ENCODE measurements at regions not wholly inside any gene's neighbourhood (a gene's known extent, or its start where the extent isn't known, plus 50 kb on each side); places are given as distances from the start of the nearest gene placed in this dataset.

DNA sequence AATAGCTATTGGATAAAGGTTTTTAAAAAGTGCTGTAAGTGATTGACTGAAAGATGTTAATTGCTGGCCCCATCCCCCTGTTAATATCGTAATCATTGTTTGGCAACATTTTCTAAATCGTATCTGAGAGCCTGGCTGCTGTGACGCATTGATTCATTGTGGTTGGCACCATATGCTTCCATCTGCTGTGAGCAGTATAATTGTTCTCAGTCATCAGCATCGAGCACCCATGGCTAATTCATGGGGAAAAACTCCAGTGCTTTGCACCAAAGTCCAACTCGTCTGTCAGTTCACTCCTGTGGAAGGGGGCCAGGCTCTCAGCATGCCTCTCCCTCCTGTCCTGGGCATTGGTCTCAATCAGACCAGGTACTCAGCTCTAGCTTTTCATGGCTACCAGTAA is 205.2 kb downstream of the STK31 start:
- TF ChIP-seq CTCF (IDR thresholded peaks at IDR 0.05; ENCODE audit: extremely low read depth, missing control alignments), result no peak
- DNase-seq (ENCODE audit: low spot score), result no peak

- TF ChIP-seq CTCF (IDR thresholded peaks at IDR 0.05; ENCODE audit: extremely low read depth, missing control alignments), result no peak
- no peak for DNase-seq (ENCODE audit: low spot score)
Observed at GRCh38 chr7:23918286-23918685, 208.3 kb downstream of the STK31 start.

GRCh38 chr7:23918856-23919255 is 208.8 kb downstream of the STK31 start:
- no peak for TF ChIP-seq CTCF (IDR thresholded peaks at IDR 0.05; ENCODE audit: extremely low read depth, missing control alignments)

DNA sequence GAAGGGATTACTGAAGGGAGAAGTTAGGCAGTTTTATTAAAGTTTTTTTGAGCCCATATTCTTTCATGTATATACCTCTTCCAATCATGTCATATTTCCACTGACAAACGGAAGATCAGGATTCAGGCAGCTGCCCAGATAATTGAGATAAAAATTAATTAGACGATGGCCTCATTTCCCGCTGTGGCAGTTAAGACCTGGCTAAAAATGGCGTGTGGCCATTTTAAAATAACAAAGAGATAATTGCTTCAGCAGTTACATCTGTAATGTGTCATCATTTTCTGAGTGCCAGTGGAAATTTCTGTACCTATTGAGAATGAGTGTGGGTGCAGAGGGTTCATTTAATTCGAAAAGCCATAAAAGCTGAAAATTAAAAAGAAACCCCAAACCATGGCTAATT is 215.1 kb downstream of the STK31 start:
- no peak for TF ChIP-seq CTCF (IDR thresholded peaks at IDR 0.05; ENCODE audit: extremely low read depth, missing control alignments)

More at GRCh38 chr7:23918856-23919255, 208.8 kb downstream of the STK31 start:
- DNase-seq (ENCODE audit: low spot score), result no peak

GRCh38 chr7:23927709-23928417 is 217.8 kb downstream of the STK31 start:
- TF ChIP-seq CTCF (IDR thresholded peaks at IDR 0.05; ENCODE audit: extremely low read depth, missing control alignments), result no peak
- DNase-seq (ENCODE audit: low spot score), result no peak

More for the DNA sequence above, 215.1 kb downstream of the STK31 start:
- no peak for DNase-seq (ENCODE audit: low spot score)

DNA sequence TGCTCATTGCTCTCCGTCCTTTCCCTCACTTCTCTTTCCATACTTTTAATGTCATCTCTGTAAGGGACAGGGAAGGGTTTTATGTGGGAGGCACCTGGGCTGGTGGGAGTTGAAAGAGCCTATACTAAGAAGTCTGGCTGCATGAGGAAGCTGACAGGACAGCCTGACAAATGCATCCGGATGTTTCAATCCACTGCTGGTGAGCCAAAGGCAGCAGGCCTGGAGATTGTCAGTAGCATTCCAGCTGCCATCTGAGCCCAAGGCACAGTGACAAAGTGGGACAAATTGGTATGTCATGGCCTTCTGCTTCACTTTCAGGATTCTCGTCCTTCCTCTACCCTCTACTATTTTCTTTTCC is 218.4 kb downstream of the STK31 start:
- no peak for DNase-seq (ENCODE audit: low spot score)
- no peak for TF ChIP-seq CTCF (IDR thresholded peaks at IDR 0.05; ENCODE audit: extremely low read depth, missing control alignments)

GRCh38 chr7:23930312-23930711 is 220.3 kb downstream of the STK31 start:
- DNase-seq (ENCODE audit: low spot score), result no peak
- TF ChIP-seq CTCF (IDR thresholded peaks at IDR 0.05; ENCODE audit: extremely low read depth, missing control alignments), result no peak

Measured in GM20000 (cell line).